Hematopoietic multipotent progenitor cell (in vitro differentiated cells): ENCODE measurements at regions not wholly inside any gene's neighbourhood (a gene's known extent, or its start where the extent isn't known, plus 50 kb on each side); places are given as distances from the start of the nearest gene placed in this dataset.
"Not testable (repeated sequence)": the region's sequence is repeated elsewhere in the genome, so short reads cannot be mapped to it uniquely, and the experiment has no call there.

Experiments
- DNase-seq, 3 donors: peaks; one replicate each; pipeline ENCODE4 v3.0.0-alpha.2; 2011 to 2015; ENCODE audit warnings: low read depth in 2 of 3, low spot score in 2 of 3

GRCh38 chr10:32143302-32143847, 87.2 kb upstream of the KIF5B start:
- no peak for DNase-seq

GRCh38 chr10:32142646-32143045, 86.4 kb upstream of the KIF5B start:
- no peak for DNase-seq

GRCh38 chr10:32141018-32141807, 85.0 kb upstream of the KIF5B start:
- DNase-seq = no peak

- DNase-seq = no peak
Measured at GRCh38 chr10:32140403-32140802, 84.2 kb upstream of the KIF5B start.

- peak in 2 of 3 donors; percentile 71 to 77 for DNase-seq
Measured at GRCh38 chr10:32139223-32140073, 83.2 kb upstream of the KIF5B start.

GRCh38 chr10:32136927-32137326, 80.7 kb upstream of the KIF5B start:
- DNase-seq = not testable (repeated sequence)

- not testable (repeated sequence) for DNase-seq
Measured at GRCh38 chr10:32135796-32136195, 79.6 kb upstream of the KIF5B start.

GRCh38 chr10:32132357-32132946, 76.2 kb upstream of the KIF5B start:
- no peak for DNase-seq

- peak in 2 of 3 donors; percentile 16 to 78 for DNase-seq
Measured at GRCh38 chr10:32131388-32131787, 75.2 kb upstream of the KIF5B start.

GRCh38 chr10:32130788-32131187, 74.6 kb upstream of the KIF5B start:
- no peak for DNase-seq

GRCh38 chr10:32125023-32125422, 68.8 kb upstream of the KIF5B start:
- no peak for DNase-seq

- DNase-seq = no peak
Measured at GRCh38 chr10:32123021-32123420, 66.8 kb upstream of the KIF5B start.

GRCh38 chr10:32121648-32122047, 65.4 kb upstream of the KIF5B start:
- no peak for DNase-seq

GRCh38 chr10:32120147-32120546, 63.9 kb upstream of the KIF5B start:
- no peak for DNase-seq

GRCh38 chr10:32114508-32114907, 58.3 kb upstream of the KIF5B start:
- DNase-seq = no peak

GRCh38 chr10:32112055-32112454, 55.8 kb upstream of the KIF5B start:
- no peak for DNase-seq

- no peak for DNase-seq
Measured at GRCh38 chr10:32111585-32111984, 55.4 kb upstream of the KIF5B start.

- no peak for DNase-seq
Measured at GRCh38 chr10:32110790-32111189, 54.6 kb upstream of the KIF5B start.

GRCh38 chr10:32109603-32110002, 53.4 kb upstream of the KIF5B start:
- no peak for DNase-seq
